ENCODE measurements at regions not wholly inside any gene's neighbourhood (a gene's known extent, or its start where the extent isn't known, plus 50 kb on each side); places are given as distances from the start of the nearest gene placed in this dataset.

GRCh38 chr5:61635271-61635670 lies 303.2 kb downstream of the ZSWIM6 start:
- Histone ChIP-seq H3K79me2 (ENCODE audit: insufficient read depth, low read length) (no peaks in the 10 kb centered on the region), H3K36me3 (ENCODE audit: insufficient read depth, low read length) (no peaks in the 10 kb centered on the region), H3K9me3 (ENCODE audit: insufficient read depth, low read length, severe bottlenecking) (no peaks in the 10 kb centered on the region), H3K4me2 (ENCODE audit: insufficient read depth, low read length) (no peak overlapping the region), H3K27ac (ENCODE audit: low read length) (no peak overlapping the region), H3K4me1 (ENCODE audit: insufficient read depth, low read length) (no peaks in the 10 kb centered on the region), H2AFZ (ENCODE audit: low read depth, low read length) (no peak overlapping the region), H3K9ac (ENCODE audit: low read depth, low read length) (no peak overlapping the region), H3K4me3 (ENCODE audit: low read depth in 1 of 2, low read length in 2 of 2) (no peak overlapping the region), H4K20me1 (ENCODE audit: insufficient read depth, low read length) (no peaks in the 10 kb centered on the region), H3K27me3 (ENCODE audit: insufficient read depth, low read length, poor library complexity) (no peaks in the 10 kb centered on the region)
- DNase-seq (no peak), ATAC-seq (ENCODE audit: insufficient read depth, low read depth) (no peak)
- TF ChIP-seq CTCF (IDR thresholded peaks at IDR 0.05; ENCODE audit: borderline replicate concordance, extremely low read depth, low read length, poor library complexity, severe bottlenecking): no peak
- no peak for TF ChIP-seq EZH2 (IDR thresholded peaks at IDR 0.05; ENCODE audit: borderline replicate concordance, low read depth, low read length, severe bottlenecking)

- Histone ChIP-seq H3K9me3 (ENCODE audit: insufficient read depth, low read length, severe bottlenecking) (no peaks in the 10 kb centered on the region), H3K4me3 (ENCODE audit: low read depth in 1 of 2, low read length in 2 of 2) (no peak overlapping the region), H3K9ac (ENCODE audit: low read depth, low read length) (no peak overlapping the region), H3K27me3 (ENCODE audit: insufficient read depth, low read length, poor library complexity) (no peaks in the 10 kb centered on the region), H3K36me3 (ENCODE audit: insufficient read depth, low read length) (no peaks in the 10 kb centered on the region), H3K79me2 (ENCODE audit: insufficient read depth, low read length) (no peaks in the 10 kb centered on the region), H3K27ac (ENCODE audit: low read length) (no peak overlapping the region), H3K4me1 (ENCODE audit: insufficient read depth, low read length) (no peaks in the 10 kb centered on the region), H2AFZ (ENCODE audit: low read depth, low read length) (no peak overlapping the region), H4K20me1 (ENCODE audit: insufficient read depth, low read length) (no peaks in the 10 kb centered on the region), H3K4me2 (ENCODE audit: insufficient read depth, low read length) (no peak overlapping the region)
- DNase-seq (no peak), ATAC-seq (ENCODE audit: insufficient read depth, low read depth) (no peak)
- TF ChIP-seq CTCF (IDR thresholded peaks at IDR 0.05; ENCODE audit: borderline replicate concordance, extremely low read depth, low read length, poor library complexity, severe bottlenecking): no peak
- TF ChIP-seq EZH2 (IDR thresholded peaks at IDR 0.05; ENCODE audit: borderline replicate concordance, low read depth, low read length, severe bottlenecking): no peak
These were observed 305.5 kb downstream of the ZSWIM6 start for GRCh38 chr5:61637566-61637965.

DNA sequence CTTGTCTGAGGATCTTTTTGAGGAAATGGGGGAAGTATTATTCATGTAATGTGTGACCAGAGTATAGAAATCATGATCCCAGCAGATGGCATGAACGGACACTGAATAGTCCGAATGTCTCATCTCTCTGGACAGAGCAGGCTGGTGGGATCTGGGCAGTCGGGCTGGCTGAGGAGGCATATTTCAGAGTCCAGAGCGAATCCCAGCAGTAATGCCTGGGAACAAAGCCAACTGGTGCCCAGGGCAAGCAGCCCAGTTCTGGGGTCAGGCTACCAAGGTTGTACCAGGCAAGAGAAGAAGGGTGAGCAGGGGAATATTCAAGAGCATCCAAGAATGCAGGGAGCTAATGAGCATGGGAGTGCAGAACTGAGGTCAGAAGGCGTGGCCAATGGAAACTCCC lies 306.4 kb downstream of the ZSWIM6 start:
- no peak for TF ChIP-seq CTCF (IDR thresholded peaks at IDR 0.05; ENCODE audit: borderline replicate concordance, extremely low read depth, low read length, poor library complexity, severe bottlenecking)
- TF ChIP-seq EZH2 (IDR thresholded peaks at IDR 0.05; ENCODE audit: borderline replicate concordance, low read depth, low read length, severe bottlenecking): no peak
- H3K4me3 ChIP-seq (ENCODE audit: low read depth in 1 of 2, low read length in 2 of 2): no peak overlapping the region
- H2AFZ ChIP-seq (ENCODE audit: low read depth, low read length): no peak overlapping the region

More for the DNA sequence above, 306.4 kb downstream of the ZSWIM6 start:
- no peaks in the 10 kb centered on the region for H3K36me3 ChIP-seq (ENCODE audit: insufficient read depth, low read length)
- no peaks in the 10 kb centered on the region for H3K9me3 ChIP-seq (ENCODE audit: insufficient read depth, low read length, severe bottlenecking)
- DNase-seq (no peak), ATAC-seq (ENCODE audit: insufficient read depth, low read depth) (no peak)
- no peaks in the 10 kb centered on the region for H3K79me2 ChIP-seq (ENCODE audit: insufficient read depth, low read length)
- no peak overlapping the region for H3K9ac ChIP-seq (ENCODE audit: low read depth, low read length)
- no peak overlapping the region for H3K27ac ChIP-seq (ENCODE audit: low read length)
- no peak overlapping the region for H3K4me2 ChIP-seq (ENCODE audit: insufficient read depth, low read length)
- H3K4me1 ChIP-seq (ENCODE audit: insufficient read depth, low read length): no peaks in the 10 kb centered on the region
- H4K20me1 ChIP-seq (ENCODE audit: insufficient read depth, low read length): no peaks in the 10 kb centered on the region
- no peaks in the 10 kb centered on the region for H3K27me3 ChIP-seq (ENCODE audit: insufficient read depth, low read length, poor library complexity)
